ENCODE measurements at regions not wholly inside any gene's neighbourhood (a gene's known extent, or its start where the extent isn't known, plus 50 kb on each side); places are given as distances from the start of the nearest gene placed in this dataset.

- TF ChIP-seq, protein P1, sequence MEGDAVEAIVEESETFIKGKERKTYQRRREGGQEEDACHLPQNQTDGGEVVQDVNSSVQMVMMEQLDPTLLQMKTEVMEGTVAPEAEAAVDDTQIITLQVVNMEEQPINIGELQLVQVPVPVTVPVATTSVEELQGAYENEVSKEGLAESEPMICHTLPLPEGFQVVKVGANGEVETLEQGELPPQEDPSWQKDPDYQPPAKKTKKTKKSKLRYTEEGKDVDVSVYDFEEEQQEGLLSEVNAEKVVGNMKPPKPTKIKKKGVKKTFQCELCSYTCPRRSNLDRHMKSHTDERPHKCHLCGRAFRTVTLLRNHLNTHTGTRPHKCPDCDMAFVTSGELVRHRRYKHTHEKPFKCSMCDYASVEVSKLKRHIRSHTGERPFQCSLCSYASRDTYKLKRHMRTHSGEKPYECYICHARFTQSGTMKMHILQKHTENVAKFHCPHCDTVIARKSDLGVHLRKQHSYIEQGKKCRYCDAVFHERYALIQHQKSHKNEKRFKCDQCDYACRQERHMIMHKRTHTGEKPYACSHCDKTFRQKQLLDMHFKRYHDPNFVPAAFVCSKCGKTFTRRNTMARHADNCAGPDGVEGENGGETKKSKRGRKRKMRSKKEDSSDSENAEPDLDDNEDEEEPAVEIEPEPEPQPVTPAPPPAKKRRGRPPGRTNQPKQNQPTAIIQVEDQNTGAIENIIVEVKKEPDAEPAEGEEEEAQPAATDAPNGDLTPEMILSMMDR (IDR thresholded peaks at IDR 0.05; ENCODE audit: extremely low read depth, insufficient read depth, missing control alignments) = no peak
- DNase-seq (ENCODE audit: low spot score) = no peak
- in situ Hi-C loops (cut with MboI; ENCODE audit: low pct_unique_long_range_greater_than_20kb, low sequenced_read_pairs, unreplicated experiment) = no loop called here
These were observed 222.6 kb upstream of the FOXF1 start for GRCh38 chr16:86287664-86288201.

DNA sequence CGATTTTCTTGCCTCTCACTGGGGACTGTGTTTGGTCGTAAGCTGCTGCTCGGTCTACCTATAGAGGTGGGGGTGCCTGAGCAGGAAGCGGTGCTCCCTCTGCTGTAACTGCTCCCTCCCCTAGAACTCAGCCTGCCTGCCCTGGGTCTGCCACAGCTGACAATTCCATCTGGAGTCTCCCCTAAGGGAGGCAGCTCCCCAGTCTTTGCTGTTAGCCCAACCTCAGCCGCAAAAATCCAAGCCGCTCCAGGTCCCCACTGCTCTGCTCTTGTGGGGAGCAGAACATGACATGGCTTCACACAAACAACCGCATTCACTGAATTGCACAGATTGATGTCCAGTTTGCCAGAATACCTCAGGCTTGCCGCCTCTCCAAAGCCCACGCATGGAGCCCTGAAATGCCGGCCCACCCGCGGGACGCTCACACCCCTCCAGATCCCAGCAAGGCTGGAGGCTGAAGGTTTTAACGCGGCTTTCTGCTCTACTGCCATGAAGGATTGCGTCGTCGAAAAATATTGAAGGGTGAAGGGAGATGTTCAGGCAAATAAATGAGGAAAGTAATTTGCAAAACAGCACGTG, 221.5 kb upstream of the FOXF1 start:
- DNase-seq (ENCODE audit: low spot score) = no peak
- in situ Hi-C loops (cut with MboI; ENCODE audit: low pct_unique_long_range_greater_than_20kb, low sequenced_read_pairs, unreplicated experiment) = no loop called here
- TF ChIP-seq, protein P1 (IDR thresholded peaks at IDR 0.05; ENCODE audit: extremely low read depth, insufficient read depth, missing control alignments) = no peak

DNA sequence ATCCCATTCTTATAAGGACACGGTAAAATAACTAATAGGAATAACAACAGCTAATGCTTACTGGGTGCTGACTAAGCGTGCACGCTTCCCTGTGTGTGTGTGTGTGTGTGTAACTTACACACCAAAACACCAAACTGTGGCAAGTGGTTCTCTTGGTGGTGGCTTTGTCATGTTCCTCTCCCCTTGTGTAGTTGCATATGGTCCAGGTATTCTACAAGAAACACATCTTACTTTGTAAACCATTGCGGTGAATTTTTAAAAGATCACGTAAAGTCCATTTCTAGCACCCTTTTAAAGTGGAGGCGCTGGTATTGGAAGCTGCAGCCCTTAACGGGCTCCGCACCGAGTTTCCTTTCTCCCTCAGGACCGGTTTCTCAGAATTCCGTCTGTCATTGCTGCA, 221.0 kb upstream of the FOXF1 start:
- DNase-seq (ENCODE audit: low spot score) = no peak
- in situ Hi-C loops (cut with MboI; ENCODE audit: low pct_unique_long_range_greater_than_20kb, low sequenced_read_pairs, unreplicated experiment) = no loop called here
- TF ChIP-seq, protein P1 (IDR thresholded peaks at IDR 0.05; ENCODE audit: extremely low read depth, insufficient read depth, missing control alignments) = no peak

- TF ChIP-seq, protein P1 (IDR thresholded peaks at IDR 0.05; ENCODE audit: extremely low read depth, insufficient read depth, missing control alignments) = no peak
- no peak for DNase-seq (ENCODE audit: low spot score)
- in situ Hi-C loops (cut with MboI; ENCODE audit: low pct_unique_long_range_greater_than_20kb, low sequenced_read_pairs, unreplicated experiment) = no loop called here
These were observed 220.4 kb upstream of the FOXF1 start for GRCh38 chr16:86289907-86290306.

DNA sequence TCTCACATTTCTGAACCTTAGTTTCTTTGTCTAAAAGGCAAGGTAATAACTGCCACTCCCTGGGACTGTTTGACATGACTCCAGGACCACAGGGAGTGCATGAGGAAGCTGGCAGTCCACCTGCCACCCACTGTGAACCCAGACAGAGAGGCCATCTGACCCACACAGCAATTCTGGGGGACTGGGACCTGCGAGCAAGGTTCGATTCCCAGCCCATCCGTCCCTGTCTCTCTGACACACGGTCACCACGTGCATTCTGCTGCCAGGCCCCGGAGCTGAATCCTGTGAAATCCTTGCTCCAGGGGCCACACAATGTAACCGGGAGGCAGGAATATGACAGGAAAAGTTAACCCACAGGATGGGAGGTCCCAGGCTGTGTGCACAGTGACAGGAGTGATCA, 218.8 kb upstream of the FOXF1 start:
- in situ Hi-C loops (cut with MboI; ENCODE audit: low pct_unique_long_range_greater_than_20kb, low sequenced_read_pairs, unreplicated experiment) = no loop called here
- DNase-seq (ENCODE audit: low spot score) = no peak
- TF ChIP-seq, protein P1 (IDR thresholded peaks at IDR 0.05; ENCODE audit: extremely low read depth, insufficient read depth, missing control alignments) = no peak

DNA sequence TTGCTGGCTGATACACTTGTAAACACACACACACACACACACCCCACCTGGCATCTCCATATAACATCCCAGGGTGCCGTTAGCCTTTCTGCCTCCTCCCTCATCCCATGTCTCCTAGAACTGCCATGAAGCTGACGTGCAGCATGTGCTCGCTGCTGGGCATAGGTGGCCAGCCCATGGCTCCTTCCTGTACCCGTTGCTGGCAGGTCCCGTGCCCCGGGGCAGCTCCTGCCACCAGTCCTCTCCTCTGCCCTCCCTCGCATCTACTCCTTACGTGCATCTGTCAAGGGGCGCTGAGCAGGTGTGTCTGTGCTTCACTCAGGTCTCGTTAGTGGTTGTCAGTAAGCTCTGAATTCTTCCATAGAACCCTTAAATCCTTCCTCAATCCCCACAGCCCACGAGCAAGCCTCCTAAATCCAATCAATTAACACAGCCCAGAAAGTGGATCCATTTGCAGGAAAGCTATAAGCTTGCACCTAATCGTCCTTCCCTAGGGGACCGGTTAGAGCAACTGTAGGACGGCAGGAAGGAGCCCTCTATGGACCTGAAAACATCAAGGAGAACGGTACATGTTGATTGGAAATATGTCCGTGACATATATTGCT, 218.1 kb upstream of the FOXF1 start:
- in situ Hi-C loops (cut with MboI; ENCODE audit: low pct_unique_long_range_greater_than_20kb, low sequenced_read_pairs, unreplicated experiment) = no loop called here
- TF ChIP-seq, protein P1 (IDR thresholded peaks at IDR 0.05; ENCODE audit: extremely low read depth, insufficient read depth, missing control alignments) = no peak
- DNase-seq (ENCODE audit: low spot score) = no peak

All from GM13977 (cell line).